ENCODE measurements at regions not wholly inside any gene's neighbourhood (a gene's known extent, or its start where the extent isn't known, plus 50 kb on each side); places are given as distances from the start of the nearest gene placed in this dataset.
"Not testable (repeated sequence)": the region's sequence is repeated elsewhere in the genome, so short reads cannot be mapped to it uniquely, and the experiment has no call there.

DNA sequence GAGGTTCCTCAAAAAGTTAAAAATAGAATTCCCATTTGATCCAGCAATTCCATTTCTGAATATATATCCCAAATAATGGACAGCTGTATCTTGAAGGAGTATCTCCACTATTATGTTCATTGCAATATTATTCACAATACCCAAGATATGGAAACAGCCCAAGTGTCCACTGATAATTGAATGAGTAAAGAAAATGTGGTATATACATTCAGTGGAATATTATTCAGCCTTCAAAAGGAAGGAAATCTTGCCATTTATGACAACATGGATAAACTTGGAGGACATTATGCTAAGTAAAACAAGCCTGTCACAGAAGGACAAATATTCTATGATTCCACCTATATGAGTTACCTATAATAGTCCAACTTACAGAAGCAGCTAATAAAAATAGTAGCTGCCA lies 979.0 kb downstream of the SLC6A15 start:
- TF ChIP-seq, protein P1, sequence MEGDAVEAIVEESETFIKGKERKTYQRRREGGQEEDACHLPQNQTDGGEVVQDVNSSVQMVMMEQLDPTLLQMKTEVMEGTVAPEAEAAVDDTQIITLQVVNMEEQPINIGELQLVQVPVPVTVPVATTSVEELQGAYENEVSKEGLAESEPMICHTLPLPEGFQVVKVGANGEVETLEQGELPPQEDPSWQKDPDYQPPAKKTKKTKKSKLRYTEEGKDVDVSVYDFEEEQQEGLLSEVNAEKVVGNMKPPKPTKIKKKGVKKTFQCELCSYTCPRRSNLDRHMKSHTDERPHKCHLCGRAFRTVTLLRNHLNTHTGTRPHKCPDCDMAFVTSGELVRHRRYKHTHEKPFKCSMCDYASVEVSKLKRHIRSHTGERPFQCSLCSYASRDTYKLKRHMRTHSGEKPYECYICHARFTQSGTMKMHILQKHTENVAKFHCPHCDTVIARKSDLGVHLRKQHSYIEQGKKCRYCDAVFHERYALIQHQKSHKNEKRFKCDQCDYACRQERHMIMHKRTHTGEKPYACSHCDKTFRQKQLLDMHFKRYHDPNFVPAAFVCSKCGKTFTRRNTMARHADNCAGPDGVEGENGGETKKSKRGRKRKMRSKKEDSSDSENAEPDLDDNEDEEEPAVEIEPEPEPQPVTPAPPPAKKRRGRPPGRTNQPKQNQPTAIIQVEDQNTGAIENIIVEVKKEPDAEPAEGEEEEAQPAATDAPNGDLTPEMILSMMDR (IDR thresholded peaks at IDR 0.05; ENCODE audit: low read depth, low read length, missing control alignments), result no peak
- no peak overlapping the region for H3K4me3 ChIP-seq (replicated peaks; ENCODE audit: low read depth, low read length)
- DNase-seq (ENCODE audit: extremely low read depth, low read depth), result no peak

DNA sequence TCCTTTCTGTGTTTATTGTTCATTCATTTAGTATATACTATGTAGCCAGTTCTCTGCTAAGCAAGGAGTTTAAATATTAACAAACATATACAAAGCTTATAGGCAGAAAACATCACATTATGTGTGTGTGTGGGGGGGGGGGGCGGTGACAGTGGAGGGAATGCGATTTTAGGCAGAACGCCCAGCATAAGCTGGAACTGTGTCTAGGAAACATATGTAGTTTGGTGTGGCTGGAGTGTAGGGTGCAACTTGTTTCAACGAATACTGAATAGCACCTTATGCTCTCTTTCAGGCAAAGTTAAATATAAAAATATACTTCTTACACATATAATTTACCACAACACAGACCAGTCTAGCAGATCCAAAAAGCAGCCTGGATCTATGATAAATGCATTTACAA lies 980.6 kb downstream of the SLC6A15 start:
- no peak for DNase-seq (ENCODE audit: extremely low read depth, low read depth)
- no peak overlapping the region for H3K4me3 ChIP-seq (replicated peaks; ENCODE audit: low read depth, low read length)
- TF ChIP-seq, protein P1 (IDR thresholded peaks at IDR 0.05; ENCODE audit: low read depth, low read length, missing control alignments), result no peak

DNA sequence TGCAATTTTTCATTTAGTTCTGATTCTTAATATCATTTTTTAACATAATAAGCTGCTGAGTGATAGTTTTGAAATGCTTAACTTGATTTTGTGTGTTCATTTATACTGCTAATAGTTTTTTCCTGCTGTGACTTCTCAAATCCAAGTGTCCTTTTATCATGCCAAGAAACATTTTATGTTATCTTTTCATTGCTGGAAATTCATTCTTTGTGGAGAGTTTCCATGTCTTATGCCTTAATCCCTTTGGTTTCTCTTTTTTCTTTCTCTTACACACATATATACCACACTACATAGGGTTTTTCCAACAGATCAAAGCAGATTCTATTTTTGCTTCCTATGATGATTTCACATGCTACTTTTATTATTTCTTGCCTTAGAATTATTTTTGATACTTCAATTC lies 981.1 kb downstream of the SLC6A15 start:
- TF ChIP-seq, protein P1 (IDR thresholded peaks at IDR 0.05; ENCODE audit: low read depth, low read length, missing control alignments), result no peak
- DNase-seq (ENCODE audit: extremely low read depth, low read depth), result no peak
- no peak overlapping the region for H3K4me3 ChIP-seq (replicated peaks; ENCODE audit: low read depth, low read length)

DNA sequence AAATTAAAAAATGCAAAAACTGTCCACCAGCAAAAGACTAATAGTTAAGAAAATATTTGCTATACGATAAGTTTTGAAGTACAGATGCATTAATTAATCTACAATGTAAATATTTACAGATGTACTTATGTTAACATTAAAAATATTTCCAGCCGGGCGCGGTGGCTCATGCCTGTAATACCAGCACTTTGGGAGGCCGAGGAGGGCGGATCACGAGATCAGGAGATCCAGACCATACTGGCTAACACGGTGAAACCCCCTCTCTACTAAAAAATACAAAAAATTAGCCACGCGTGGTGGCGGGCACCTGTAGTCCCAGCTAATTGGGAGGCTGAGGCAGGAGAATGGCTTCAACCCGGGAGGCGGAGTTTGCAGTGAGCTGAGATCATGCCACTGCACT lies 982.8 kb downstream of the SLC6A15 start:
- H3K4me3 ChIP-seq (replicated peaks; ENCODE audit: low read depth, low read length); DNase-seq (ENCODE audit: extremely low read depth, low read depth): not testable (repeated sequence)

DNA sequence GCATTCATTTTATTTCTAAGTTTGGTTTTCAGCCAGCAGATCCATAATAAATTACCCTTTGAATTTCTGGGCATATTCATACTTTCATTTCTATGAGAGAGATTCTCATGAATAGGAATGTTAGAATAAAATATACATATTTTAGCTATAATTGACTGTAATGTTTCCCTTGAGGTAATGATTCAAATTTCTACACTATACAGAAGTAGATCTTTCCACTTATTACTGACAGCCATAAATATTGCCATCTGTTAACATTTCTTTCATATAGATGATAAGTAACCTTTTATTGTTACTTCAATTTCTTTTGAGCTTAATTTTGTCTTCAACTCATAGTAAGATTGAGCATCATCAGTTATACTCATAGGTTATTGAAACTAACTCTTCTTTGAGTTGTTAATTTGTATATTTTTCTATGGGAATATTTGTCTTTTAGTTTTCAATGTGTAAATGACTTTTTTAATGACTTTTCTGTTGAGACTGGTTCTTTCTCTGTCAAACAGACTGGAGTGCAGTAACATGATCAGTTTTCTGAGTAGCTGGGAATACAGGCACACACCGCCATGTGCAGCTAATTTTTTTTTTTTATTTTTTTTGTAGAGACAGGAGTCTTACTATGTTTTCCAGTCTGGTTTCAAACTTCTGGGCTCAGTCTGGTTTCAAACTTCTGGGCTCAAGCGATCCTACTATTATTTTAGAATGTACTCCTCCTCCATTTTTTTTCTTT lies 991.6 kb downstream of the SLC6A15 start:
- H3K4me3 ChIP-seq (replicated peaks; ENCODE audit: low read depth, low read length), result no peak overlapping the region
- no peak for DNase-seq (ENCODE audit: extremely low read depth, low read depth)
- TF ChIP-seq, protein P1 (IDR thresholded peaks at IDR 0.05; ENCODE audit: low read depth, low read length, missing control alignments), result no peak

DNA sequence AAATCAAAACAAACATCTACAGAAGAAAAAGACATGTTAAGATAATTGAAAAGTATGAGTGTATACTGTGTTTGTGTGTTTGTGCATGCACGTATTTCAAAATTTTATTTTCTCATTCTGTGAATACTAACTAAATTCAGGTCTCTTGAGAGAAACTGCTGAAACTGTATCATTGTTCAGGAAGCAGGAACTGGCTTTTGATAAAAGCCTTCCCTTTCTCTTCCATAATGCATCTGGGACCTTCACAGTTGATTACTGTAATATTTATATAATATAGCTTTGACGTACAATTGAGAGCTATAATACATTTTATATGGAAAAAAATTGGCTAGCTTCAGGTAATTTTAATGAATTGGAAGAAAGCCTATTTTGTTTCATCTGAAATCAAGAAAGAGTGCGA lies 993.5 kb downstream of the SLC6A15 start:
- DNase-seq (ENCODE audit: extremely low read depth, low read depth), result no peak
- H3K4me3 ChIP-seq (replicated peaks; ENCODE audit: low read depth, low read length), result no peak overlapping the region
- TF ChIP-seq, protein P1 (IDR thresholded peaks at IDR 0.05; ENCODE audit: low read depth, low read length, missing control alignments), result no peak

DNA sequence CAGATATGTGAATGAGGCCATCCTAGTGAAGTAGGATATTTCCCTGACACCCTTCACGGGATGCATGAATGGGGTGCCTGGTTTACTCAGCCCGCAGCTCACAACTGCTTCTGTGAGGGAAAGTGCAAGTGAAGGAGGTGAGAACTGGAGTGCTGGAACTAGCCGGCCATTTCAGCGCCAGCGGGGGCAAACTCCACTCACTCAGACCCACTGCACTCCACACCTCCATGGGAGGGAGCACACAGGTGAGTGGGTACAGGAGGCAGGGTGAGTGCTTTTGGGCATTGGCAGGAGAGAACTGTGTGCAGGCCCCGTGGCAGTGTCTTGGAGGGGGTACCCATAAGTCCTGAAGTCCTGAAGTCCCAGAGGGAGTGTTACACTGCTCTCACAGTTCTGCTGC lies 1008.4 kb downstream of the SLC6A15 start:
- TF ChIP-seq, protein P1 (IDR thresholded peaks at IDR 0.05; ENCODE audit: low read depth, low read length, missing control alignments), result no peak
- H3K4me3 ChIP-seq (replicated peaks; ENCODE audit: low read depth, low read length), result no peak overlapping the region
- no peak for DNase-seq (ENCODE audit: extremely low read depth, low read depth)
